ENCODE measurements at regions not wholly inside any gene's neighbourhood (a gene's known extent, or its start where the extent isn't known, plus 50 kb on each side); places are given as distances from the start of the nearest gene placed in this dataset.

GRCh38 chr2:63775191-63775590 is 66.5 kb upstream of the UGP2 start:
- H3K27me3 Mint-ChIP-seq (ENCODE audit: low read depth) = no peaks in the 10 kb centered on the region
- no peak for TF ChIP-seq CTCF (IDR thresholded peaks at IDR 0.05)
- H3K4me3 Mint-ChIP-seq (ENCODE audit: unreplicated experiment) = no peak overlapping the region
- no peaks in the 10 kb centered on the region for H3K36me3 Mint-ChIP-seq (ENCODE audit: low read depth)
- no peak overlapping the region for H3K27ac Mint-ChIP-seq (ENCODE audit: unreplicated experiment)
- H3K9me3 Mint-ChIP-seq (ENCODE audit: low read depth) = peaks cover 10% of the 10 kb centered on the region
- H3K4me1 Mint-ChIP-seq (ENCODE audit: low read depth) = no peaks in the 10 kb centered on the region
- DNase-seq (ENCODE audit: low spot score) = no peak

GRCh38 chr2:63776382-63776781 is 65.3 kb upstream of the UGP2 start:
- no peaks in the 10 kb centered on the region for H3K27me3 Mint-ChIP-seq (ENCODE audit: low read depth)
- no peaks in the 10 kb centered on the region for H3K36me3 Mint-ChIP-seq (ENCODE audit: low read depth)
- peaks cover 5% of the 10 kb centered on the region for H3K4me1 Mint-ChIP-seq (ENCODE audit: low read depth)
- H3K9me3 Mint-ChIP-seq (ENCODE audit: low read depth) = peaks cover 10% of the 10 kb centered on the region
- H3K27ac Mint-ChIP-seq (ENCODE audit: unreplicated experiment) = no peak overlapping the region
- no peak for TF ChIP-seq CTCF (IDR thresholded peaks at IDR 0.05)
- H3K4me3 Mint-ChIP-seq (ENCODE audit: unreplicated experiment) = no peak overlapping the region
- DNase-seq (ENCODE audit: low spot score) = no peak

- Mint-ChIP-seq H3K36me3 (ENCODE audit: low read depth) (no peaks in the 10 kb centered on the region), H3K4me1 (ENCODE audit: low read depth) (peaks cover 5% of the 10 kb centered on the region), H3K9me3 (ENCODE audit: low read depth) (peaks cover 5% of the 10 kb centered on the region), H3K27me3 (ENCODE audit: low read depth) (no peaks in the 10 kb centered on the region), H3K4me3 (ENCODE audit: unreplicated experiment) (no peak overlapping the region), H3K27ac (ENCODE audit: unreplicated experiment) (no peak overlapping the region)
- no peak for TF ChIP-seq CTCF (IDR thresholded peaks at IDR 0.05)
- no peak for DNase-seq (ENCODE audit: low spot score)
Observed at GRCh38 chr2:63777816-63778215, 63.9 kb upstream of the UGP2 start.

GRCh38 chr2:63778391-63778790 is 63.3 kb upstream of the UGP2 start:
- Mint-ChIP-seq H3K36me3 (ENCODE audit: low read depth) (no peaks in the 10 kb centered on the region), H3K27me3 (ENCODE audit: low read depth) (no peaks in the 10 kb centered on the region), H3K27ac (ENCODE audit: unreplicated experiment) (no peak overlapping the region), H3K4me3 (ENCODE audit: unreplicated experiment) (no peak overlapping the region), H3K9me3 (ENCODE audit: low read depth) (peaks cover 5% of the 10 kb centered on the region), H3K4me1 (ENCODE audit: low read depth) (peaks cover 5% of the 10 kb centered on the region)
- DNase-seq (ENCODE audit: low spot score) = no peak
- TF ChIP-seq CTCF (IDR thresholded peaks at IDR 0.05) = no peak

GRCh38 chr2:63780518-63781155 is 61.1 kb upstream of the UGP2 start:
- peak; percentile 20 for TF ChIP-seq CTCF (IDR thresholded peaks at IDR 0.05)
- no peaks in the 10 kb centered on the region for H3K27me3 Mint-ChIP-seq (ENCODE audit: low read depth)
- no peak overlapping the region for H3K27ac Mint-ChIP-seq (ENCODE audit: unreplicated experiment)
- no peaks in the 10 kb centered on the region for H3K36me3 Mint-ChIP-seq (ENCODE audit: low read depth)
- H3K4me3 Mint-ChIP-seq (ENCODE audit: unreplicated experiment) = no peak overlapping the region
- no peak for DNase-seq (ENCODE audit: low spot score)
- H3K9me3 Mint-ChIP-seq (ENCODE audit: low read depth) = peaks cover 5% of the 10 kb centered on the region
- H3K4me1 Mint-ChIP-seq (ENCODE audit: low read depth) = peaks cover 5% of the 10 kb centered on the region
